ENCODE measurements at regions not wholly inside any gene's neighbourhood (a gene's known extent, or its start where the extent isn't known, plus 50 kb on each side); places are given as distances from the start of the nearest gene placed in this dataset.
"Not testable (repeated sequence)": the region's sequence is repeated elsewhere in the genome, so short reads cannot be mapped to it uniquely, and the experiment has no call there.

- Histone ChIP-seq H3K9me3 (no peaks in the 10 kb centered on the region), H3K36me3 (replicated peaks) (no peaks in the 10 kb centered on the region), H3K4me3 (no peak overlapping the region), H3K4me1 (no peaks in the 10 kb centered on the region), H3K27me3 (ENCODE audit: low read depth) (0 out of 2 replicates have a peak, but pooled peaks cover 5% of the 10 kb centered on the region)
- DNase-seq (ENCODE audit: low spot score in 2 of 2), result no peak
- in situ Hi-C loops (cut with MboI; ENCODE audit: low sequenced_read_pairs), result no loop called here
These were observed 405.3 kb upstream of the CLINT1 start for GRCh38 chr5:158264264-158264663.

GRCh38 chr5:158261674-158262367, 402.9 kb upstream of the CLINT1 start:
- H3K4me3 ChIP-seq, result no peak overlapping the region
- no peak for DNase-seq (ENCODE audit: low spot score in 2 of 2)
- H3K36me3 ChIP-seq (replicated peaks), result no peaks in the 10 kb centered on the region

GRCh38 chr5:158256096-158256495, 397.2 kb upstream of the CLINT1 start:
- in situ Hi-C loops (cut with MboI; ENCODE audit: low sequenced_read_pairs), result no loop called here
- no peaks in the 10 kb centered on the region for H3K36me3 ChIP-seq (replicated peaks)
- H3K27me3 ChIP-seq (ENCODE audit: low read depth), result no peaks in the 10 kb centered on the region
- no peaks in the 10 kb centered on the region for H3K9me3 ChIP-seq
- no peaks in the 10 kb centered on the region for H3K4me1 ChIP-seq
- no peak overlapping the region for H3K4me3 ChIP-seq
- no peak for DNase-seq (ENCODE audit: low spot score in 2 of 2)

More at GRCh38 chr5:158261674-158262367, 402.9 kb upstream of the CLINT1 start:
- H3K9me3 ChIP-seq, result no peaks in the 10 kb centered on the region
- H3K27me3 ChIP-seq (ENCODE audit: low read depth), result 0 out of 2 replicates have a peak, but pooled peaks cover 5% of the 10 kb centered on the region
- in situ Hi-C loops (cut with MboI; ENCODE audit: low sequenced_read_pairs), result no loop called here
- H3K4me1 ChIP-seq, result no peaks in the 10 kb centered on the region

GRCh38 chr5:158255609-158256008, 396.7 kb upstream of the CLINT1 start:
- no peak overlapping the region for H3K4me3 ChIP-seq
- in situ Hi-C loops (cut with MboI; ENCODE audit: low sequenced_read_pairs), result no loop called here
- no peaks in the 10 kb centered on the region for H3K9me3 ChIP-seq
- no peaks in the 10 kb centered on the region for H3K4me1 ChIP-seq
- no peaks in the 10 kb centered on the region for H3K36me3 ChIP-seq (replicated peaks)
- H3K27me3 ChIP-seq (ENCODE audit: low read depth), result no peaks in the 10 kb centered on the region
- no peak for DNase-seq (ENCODE audit: low spot score in 2 of 2)

- Histone ChIP-seq H3K4me1 (no peaks in the 10 kb centered on the region), H3K36me3 (replicated peaks) (no peaks in the 10 kb centered on the region), H3K27me3 (ENCODE audit: low read depth) (no peaks in the 10 kb centered on the region), H3K9me3 (no peaks in the 10 kb centered on the region), H3K4me3 (no peak overlapping the region)
- in situ Hi-C loops (cut with MboI; ENCODE audit: low sequenced_read_pairs), result no loop called here
- DNase-seq (ENCODE audit: low spot score in 2 of 2), result no peak
These were observed 387.7 kb upstream of the CLINT1 start for GRCh38 chr5:158246661-158247060.

GRCh38 chr5:158245513-158245912, 386.6 kb upstream of the CLINT1 start:
- no peaks in the 10 kb centered on the region for H3K36me3 ChIP-seq (replicated peaks)
- H3K27me3 ChIP-seq (ENCODE audit: low read depth), result no peaks in the 10 kb centered on the region
- in situ Hi-C loops (cut with MboI; ENCODE audit: low sequenced_read_pairs), result no loop called here
- H3K4me1 ChIP-seq, result no peaks in the 10 kb centered on the region
- no peak overlapping the region for H3K4me3 ChIP-seq
- H3K9me3 ChIP-seq, result no peaks in the 10 kb centered on the region
- DNase-seq (ENCODE audit: low spot score in 2 of 2), result no peak

GRCh38 chr5:158244882-158245281, 385.9 kb upstream of the CLINT1 start:
- no peak for DNase-seq (ENCODE audit: low spot score in 2 of 2)
- in situ Hi-C loops (cut with MboI; ENCODE audit: low sequenced_read_pairs), result no loop called here
- Histone ChIP-seq H3K27me3 (ENCODE audit: low read depth) (no peaks in the 10 kb centered on the region), H3K4me3 (no peak overlapping the region), H3K36me3 (replicated peaks) (no peaks in the 10 kb centered on the region), H3K4me1 (no peaks in the 10 kb centered on the region), H3K9me3 (no peaks in the 10 kb centered on the region)

GRCh38 chr5:158236511-158237335, 377.8 kb upstream of the CLINT1 start:
- no peak for DNase-seq (ENCODE audit: low spot score in 2 of 2)
- Histone ChIP-seq H3K27me3 (ENCODE audit: low read depth) (no peaks in the 10 kb centered on the region), H3K4me1 (no peaks in the 10 kb centered on the region), H3K4me3 (no peak overlapping the region), H3K9me3 (no peaks in the 10 kb centered on the region), H3K36me3 (replicated peaks) (no peaks in the 10 kb centered on the region)
- in situ Hi-C loops (cut with MboI; ENCODE audit: low sequenced_read_pairs), result no loop called here

GRCh38 chr5:158235159-158235547, 376.2 kb upstream of the CLINT1 start:
- DNase-seq (ENCODE audit: low spot score in 2 of 2), result no peak
- no peak overlapping the region for H3K4me3 ChIP-seq
- no peaks in the 10 kb centered on the region for H3K4me1 ChIP-seq
- in situ Hi-C loops (cut with MboI; ENCODE audit: low sequenced_read_pairs), result no loop called here
- H3K9me3 ChIP-seq, result no peaks in the 10 kb centered on the region
- H3K27me3 ChIP-seq (ENCODE audit: low read depth), result no peaks in the 10 kb centered on the region
- H3K36me3 ChIP-seq (replicated peaks), result no peaks in the 10 kb centered on the region

GRCh38 chr5:158234323-158235158, 375.6 kb upstream of the CLINT1 start:
- Histone ChIP-seq H3K9me3 (no peaks in the 10 kb centered on the region), H3K36me3 (replicated peaks) (no peaks in the 10 kb centered on the region), H3K4me3 (no peak overlapping the region), H3K27me3 (ENCODE audit: low read depth) (no peaks in the 10 kb centered on the region), H3K4me1 (no peaks in the 10 kb centered on the region)
- no peak for DNase-seq (ENCODE audit: low spot score in 2 of 2)
- in situ Hi-C loops (cut with MboI; ENCODE audit: low sequenced_read_pairs), result no loop called here

GRCh38 chr5:158233735-158234322, 374.9 kb upstream of the CLINT1 start:
- H3K27me3 ChIP-seq (ENCODE audit: low read depth), result no peaks in the 10 kb centered on the region
- no peak overlapping the region for H3K4me3 ChIP-seq
- H3K4me1 ChIP-seq, result no peaks in the 10 kb centered on the region
- H3K36me3 ChIP-seq (replicated peaks), result no peaks in the 10 kb centered on the region
- DNase-seq (ENCODE audit: low spot score in 2 of 2), result no peak
- no peaks in the 10 kb centered on the region for H3K9me3 ChIP-seq
- in situ Hi-C loops (cut with MboI; ENCODE audit: low sequenced_read_pairs), result no loop called here

- H3K9me3 ChIP-seq; H3K27me3 ChIP-seq (ENCODE audit: low read depth); H3K4me1 ChIP-seq; H3K4me3 ChIP-seq; in situ Hi-C loops (cut with MboI; ENCODE audit: low sequenced_read_pairs); DNase-seq (ENCODE audit: low spot score in 2 of 2); H3K36me3 ChIP-seq (replicated peaks): not testable (repeated sequence)
These were observed 368.4 kb upstream of the CLINT1 start for GRCh38 chr5:158227314-158227713.

- H3K4me1 ChIP-seq, result no peaks in the 10 kb centered on the region
- no peaks in the 10 kb centered on the region for H3K36me3 ChIP-seq (replicated peaks)
- H3K27me3 ChIP-seq (ENCODE audit: low read depth), result no peaks in the 10 kb centered on the region
- DNase-seq (ENCODE audit: low spot score in 2 of 2), result no peak
- in situ Hi-C loops (cut with MboI; ENCODE audit: low sequenced_read_pairs), result no loop called here
- no peak overlapping the region for H3K4me3 ChIP-seq
- H3K9me3 ChIP-seq, result no peaks in the 10 kb centered on the region
These were observed 367.6 kb upstream of the CLINT1 start for GRCh38 chr5:158226496-158226895.
